ENCODE measurements at regions not wholly inside any gene's neighbourhood (a gene's known extent, or its start where the extent isn't known, plus 50 kb on each side); places are given as distances from the start of the nearest gene placed in this dataset.

GRCh38 chr6:150667977-150668716 lies 68.5 kb downstream of the PLEKHG1 start:
- no peaks in the 10 kb centered on the region for H3K9me3 Mint-ChIP-seq (ENCODE audit: unreplicated experiment)
- H3K27ac Mint-ChIP-seq (ENCODE audit: low read depth, unreplicated experiment) = peak overlapping the region; percentile 24
- peak; percentile 13 for TF ChIP-seq CTCF (IDR thresholded peaks at IDR 0.05; ENCODE audit: unreplicated experiment)
- H3K27me3 Mint-ChIP-seq (ENCODE audit: insufficient read depth, unreplicated experiment) = no peaks in the 10 kb centered on the region
- H3K36me3 Mint-ChIP-seq (ENCODE audit: insufficient read depth, unreplicated experiment) = no peaks in the 10 kb centered on the region
- peak; percentile 94 for DNase-seq (ENCODE audit: unreplicated experiment)
- ChIA-PET CTCF (interaction anchor here (0.6 to 1.5 kb wide), 7 partner anchors 9 to 260 kb away, joined by 3 to 4 read pairs (median 3); no protein-coding TSS in a partner anchor), POLR2A (interaction anchor here (0.8 to 1.9 kb wide), 7 partner anchors 9 to 148 kb away, joined by 3 to 4 read pairs (median 3); no protein-coding TSS in a partner anchor)
- H3K4me3 Mint-ChIP-seq (ENCODE audit: unreplicated experiment) = no peak overlapping the region
- H3K4me1 Mint-ChIP-seq (ENCODE audit: insufficient read depth, unreplicated experiment) = peaks cover 18% of the 10 kb centered on the region
- intact Hi-C loops (cut with micrococcal nuclease) = loop anchor here (1.0 to 2.0 kb wide), 2 partner anchors 147 to 250 kb away; no protein-coding TSS in a partner anchor
- BruUV-seq (replicated peaks) = no TSS peak

GRCh38 chr6:150668900-150669302 lies 69.2 kb downstream of the PLEKHG1 start:
- H3K27ac Mint-ChIP-seq (ENCODE audit: low read depth, unreplicated experiment) = peak overlapping the region; percentile 24
- no peak for DNase-seq (ENCODE audit: unreplicated experiment)
- intact Hi-C loops (cut with micrococcal nuclease) = loop anchor here (1.0 to 2.0 kb wide), 2 partner anchors 146 to 251 kb away; no protein-coding TSS in a partner anchor
- ChIA-PET POLR2A (interaction anchor here (0.7 to 1.9 kb wide), 5 partner anchors 26 to 197 kb away, joined by 3 to 4 read pairs (median 3); no protein-coding TSS in a partner anchor), CTCF (interaction anchor here (0.6 to 1.2 kb wide), 7 partner anchors 14 to 886 kb away, joined by 3 to 6 read pairs (median 4); no protein-coding TSS in a partner anchor)
- no peaks in the 10 kb centered on the region for H3K36me3 Mint-ChIP-seq (ENCODE audit: insufficient read depth, unreplicated experiment)
- H3K4me3 Mint-ChIP-seq (ENCODE audit: unreplicated experiment) = no peak overlapping the region
- TF ChIP-seq CTCF (IDR thresholded peaks at IDR 0.05; ENCODE audit: unreplicated experiment) = no peak
- no peaks in the 10 kb centered on the region for H3K27me3 Mint-ChIP-seq (ENCODE audit: insufficient read depth, unreplicated experiment)
- BruUV-seq (replicated peaks) = no TSS peak
- H3K4me1 Mint-ChIP-seq (ENCODE audit: insufficient read depth, unreplicated experiment) = peaks cover 18% of the 10 kb centered on the region
- H3K9me3 Mint-ChIP-seq (ENCODE audit: unreplicated experiment) = no peaks in the 10 kb centered on the region

- Mint-ChIP-seq H3K4me1 (ENCODE audit: insufficient read depth, unreplicated experiment) (peaks cover 18% of the 10 kb centered on the region), H3K27me3 (ENCODE audit: insufficient read depth, unreplicated experiment) (no peaks in the 10 kb centered on the region), H3K27ac (ENCODE audit: low read depth, unreplicated experiment) (no peak overlapping the region), H3K36me3 (ENCODE audit: insufficient read depth, unreplicated experiment) (no peaks in the 10 kb centered on the region), H3K4me3 (ENCODE audit: unreplicated experiment) (no peak overlapping the region), H3K9me3 (ENCODE audit: unreplicated experiment) (no peaks in the 10 kb centered on the region)
- no peak for DNase-seq (ENCODE audit: unreplicated experiment)
- intact Hi-C loops (cut with micrococcal nuclease) = no loop called here
- BruUV-seq (replicated peaks) = no TSS peak
- TF ChIP-seq CTCF (IDR thresholded peaks at IDR 0.05; ENCODE audit: unreplicated experiment) = no peak
- ChIA-PET POLR2A (no interaction called here), CTCF (no interaction called here)
Observed at GRCh38 chr6:150670311-150670710, 70.6 kb downstream of the PLEKHG1 start.

GRCh38 chr6:150672800-150673199 lies 73.1 kb downstream of the PLEKHG1 start:
- Mint-ChIP-seq H3K4me3 (ENCODE audit: unreplicated experiment) (no peak overlapping the region), H3K27ac (ENCODE audit: low read depth, unreplicated experiment) (no peak overlapping the region), H3K36me3 (ENCODE audit: insufficient read depth, unreplicated experiment) (no peaks in the 10 kb centered on the region), H3K4me1 (ENCODE audit: insufficient read depth, unreplicated experiment) (peaks cover 15% of the 10 kb centered on the region), H3K9me3 (ENCODE audit: unreplicated experiment) (no peaks in the 10 kb centered on the region), H3K27me3 (ENCODE audit: insufficient read depth, unreplicated experiment) (no peaks in the 10 kb centered on the region)
- intact Hi-C loops (cut with micrococcal nuclease) = no loop called here
- BruUV-seq (replicated peaks) = no TSS peak
- CTCF ChIA-PET = no interaction called here
- DNase-seq (ENCODE audit: unreplicated experiment) = no peak
- POLR2A ChIA-PET = no interaction called here
- TF ChIP-seq CTCF (IDR thresholded peaks at IDR 0.05; ENCODE audit: unreplicated experiment) = no peak
